ENCODE measurements at regions not wholly inside any gene's neighbourhood (a gene's known extent, or its start where the extent isn't known, plus 50 kb on each side); places are given as distances from the start of the nearest gene placed in this dataset.

DNA sequence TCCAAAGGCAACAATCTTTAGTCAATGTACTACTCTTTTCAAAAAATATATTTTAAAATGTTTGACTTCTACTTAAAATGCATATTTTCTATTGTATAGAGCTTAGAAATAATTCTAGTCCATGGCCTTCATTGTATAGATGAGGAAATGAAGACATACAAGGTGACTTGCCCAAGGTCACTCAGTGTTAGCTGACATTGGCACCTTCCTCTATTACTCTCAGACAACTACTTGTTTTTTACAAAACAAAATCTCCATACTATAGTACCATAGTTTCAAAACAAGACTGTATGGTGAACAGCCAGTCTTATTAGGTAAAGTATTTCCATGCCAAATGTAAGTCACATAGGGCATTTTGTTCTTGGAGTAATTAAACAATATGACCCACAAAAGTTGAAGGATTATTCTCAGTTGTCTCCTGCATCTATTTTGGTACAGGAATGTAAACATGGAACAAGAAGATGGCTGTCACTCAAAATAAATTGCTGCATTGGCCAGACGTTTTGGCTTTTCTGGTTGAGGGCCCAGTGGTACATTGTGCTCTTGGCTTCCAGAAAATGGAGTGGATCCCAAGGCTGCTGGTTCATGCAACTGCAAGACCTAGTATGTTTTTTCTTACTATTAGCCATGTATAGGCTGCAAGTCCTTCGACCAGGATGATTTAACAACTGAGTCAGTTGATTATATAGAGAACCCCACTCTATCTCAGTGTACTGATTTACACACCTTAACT is 54.3 kb upstream of the NOX3 start:
- POLR2A ChIA-PET (ENCODE audit: low non-redundant PET): no interaction called here
- no peak overlapping the region for H3K27ac ChIP-seq
- CTCF ChIA-PET: no interaction called here
- DNase-seq (ENCODE audit: low spot score): no peak
- TF ChIP-seq, protein P1, sequence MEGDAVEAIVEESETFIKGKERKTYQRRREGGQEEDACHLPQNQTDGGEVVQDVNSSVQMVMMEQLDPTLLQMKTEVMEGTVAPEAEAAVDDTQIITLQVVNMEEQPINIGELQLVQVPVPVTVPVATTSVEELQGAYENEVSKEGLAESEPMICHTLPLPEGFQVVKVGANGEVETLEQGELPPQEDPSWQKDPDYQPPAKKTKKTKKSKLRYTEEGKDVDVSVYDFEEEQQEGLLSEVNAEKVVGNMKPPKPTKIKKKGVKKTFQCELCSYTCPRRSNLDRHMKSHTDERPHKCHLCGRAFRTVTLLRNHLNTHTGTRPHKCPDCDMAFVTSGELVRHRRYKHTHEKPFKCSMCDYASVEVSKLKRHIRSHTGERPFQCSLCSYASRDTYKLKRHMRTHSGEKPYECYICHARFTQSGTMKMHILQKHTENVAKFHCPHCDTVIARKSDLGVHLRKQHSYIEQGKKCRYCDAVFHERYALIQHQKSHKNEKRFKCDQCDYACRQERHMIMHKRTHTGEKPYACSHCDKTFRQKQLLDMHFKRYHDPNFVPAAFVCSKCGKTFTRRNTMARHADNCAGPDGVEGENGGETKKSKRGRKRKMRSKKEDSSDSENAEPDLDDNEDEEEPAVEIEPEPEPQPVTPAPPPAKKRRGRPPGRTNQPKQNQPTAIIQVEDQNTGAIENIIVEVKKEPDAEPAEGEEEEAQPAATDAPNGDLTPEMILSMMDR (conservative IDR thresholded peaks at IDR 0.05; ENCODE audit: low read depth): no peak

DNA sequence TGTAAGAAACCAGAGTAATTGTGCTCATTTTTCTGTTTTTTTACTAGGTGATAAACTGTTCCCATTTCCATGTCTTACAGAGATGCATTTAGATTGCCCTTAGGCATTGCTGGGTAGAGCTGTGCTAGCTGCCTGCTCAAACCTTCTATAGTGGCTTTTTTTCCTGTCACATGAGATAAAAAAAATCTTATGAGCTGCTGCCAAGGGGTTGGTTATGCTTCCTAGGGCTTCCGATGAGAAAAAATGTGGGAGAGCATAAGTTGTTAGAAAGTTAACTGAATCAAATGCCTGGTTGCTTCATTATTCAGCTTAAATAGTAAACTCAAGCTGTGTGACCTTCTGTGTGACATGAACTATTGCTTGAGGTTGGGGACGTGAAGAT is 50.0 kb upstream of the NOX3 start:
- ChIA-PET CTCF (no interaction called here), POLR2A (ENCODE audit: low non-redundant PET) (no interaction called here)
- no peak for DNase-seq (ENCODE audit: low spot score)
- no peak overlapping the region for H3K27ac ChIP-seq
- TF ChIP-seq, protein P1 (conservative IDR thresholded peaks at IDR 0.05; ENCODE audit: low read depth): no peak

All from RWPE1 (cell line).